ENCODE measurements at regions not wholly inside any gene's neighbourhood (a gene's known extent, or its start where the extent isn't known, plus 50 kb on each side); places are given as distances from the start of the nearest gene placed in this dataset.

DNA sequence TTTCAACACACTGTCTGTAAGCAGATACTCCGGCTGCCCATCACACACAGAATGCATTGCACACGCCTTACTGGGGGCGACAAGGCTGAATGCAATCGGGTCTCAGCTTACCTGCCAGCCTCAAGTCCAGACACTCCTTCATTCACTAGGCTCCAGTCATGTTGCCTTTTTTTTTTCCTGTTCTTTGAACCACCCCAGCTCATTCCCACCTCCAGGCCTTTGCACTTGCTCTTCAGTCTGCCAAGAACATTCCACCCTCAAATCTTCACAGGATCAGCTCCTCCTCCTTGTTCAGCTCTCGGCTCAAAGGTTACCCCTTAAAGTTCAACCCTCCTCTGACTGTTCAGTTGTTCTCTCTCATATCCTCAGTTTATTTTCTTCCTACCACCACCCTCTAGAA lies 181.9 kb upstream of the ESRRG start:
- peaks cover 0 to 17% of the 10 kb centered on the region in 2 donors for H3K4me1 ChIP-seq
- no peak for DNase-seq (ENCODE audit: low spot score)
- no peak overlapping the region for H3K4me3 ChIP-seq
- H3K27ac ChIP-seq: no peak overlapping the region
- TF ChIP-seq, protein P1, sequence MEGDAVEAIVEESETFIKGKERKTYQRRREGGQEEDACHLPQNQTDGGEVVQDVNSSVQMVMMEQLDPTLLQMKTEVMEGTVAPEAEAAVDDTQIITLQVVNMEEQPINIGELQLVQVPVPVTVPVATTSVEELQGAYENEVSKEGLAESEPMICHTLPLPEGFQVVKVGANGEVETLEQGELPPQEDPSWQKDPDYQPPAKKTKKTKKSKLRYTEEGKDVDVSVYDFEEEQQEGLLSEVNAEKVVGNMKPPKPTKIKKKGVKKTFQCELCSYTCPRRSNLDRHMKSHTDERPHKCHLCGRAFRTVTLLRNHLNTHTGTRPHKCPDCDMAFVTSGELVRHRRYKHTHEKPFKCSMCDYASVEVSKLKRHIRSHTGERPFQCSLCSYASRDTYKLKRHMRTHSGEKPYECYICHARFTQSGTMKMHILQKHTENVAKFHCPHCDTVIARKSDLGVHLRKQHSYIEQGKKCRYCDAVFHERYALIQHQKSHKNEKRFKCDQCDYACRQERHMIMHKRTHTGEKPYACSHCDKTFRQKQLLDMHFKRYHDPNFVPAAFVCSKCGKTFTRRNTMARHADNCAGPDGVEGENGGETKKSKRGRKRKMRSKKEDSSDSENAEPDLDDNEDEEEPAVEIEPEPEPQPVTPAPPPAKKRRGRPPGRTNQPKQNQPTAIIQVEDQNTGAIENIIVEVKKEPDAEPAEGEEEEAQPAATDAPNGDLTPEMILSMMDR (IDR thresholded peaks at IDR 0.05): no peak
- no peaks in the 10 kb centered on the region for H3K9me3 ChIP-seq
- no peaks in the 10 kb centered on the region for H3K27me3 ChIP-seq
- no peaks in the 10 kb centered on the region for H3K36me3 ChIP-seq

DNA sequence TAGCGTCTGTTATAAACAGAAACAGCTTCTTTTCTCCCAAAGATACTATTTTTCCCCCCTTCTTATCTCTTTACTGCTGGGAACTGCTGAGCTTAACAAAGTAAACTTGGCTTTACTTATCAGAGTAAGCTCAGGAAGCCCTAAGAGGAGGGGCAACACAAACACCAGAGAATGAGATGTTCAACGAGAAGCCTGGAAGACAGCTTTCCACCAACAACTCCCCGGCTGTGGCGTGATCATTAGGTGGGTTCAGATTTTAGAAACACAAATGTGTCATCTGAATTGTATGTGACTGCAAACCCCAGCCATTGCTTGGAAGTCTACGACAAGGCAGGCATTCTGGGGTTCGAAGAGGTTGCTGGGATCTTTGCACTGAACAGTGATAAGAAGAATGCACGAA lies 181.2 kb upstream of the ESRRG start:
- Histone ChIP-seq H3K9me3 (no peaks in the 10 kb centered on the region), H3K4me1 (peaks cover 0 to 17% of the 10 kb centered on the region in 2 donors), H3K27ac (no peak overlapping the region), H3K36me3 (no peaks in the 10 kb centered on the region), H3K27me3 (no peaks in the 10 kb centered on the region), H3K4me3 (no peak overlapping the region)
- no peak for DNase-seq (ENCODE audit: low spot score)
- TF ChIP-seq, protein P1 (IDR thresholded peaks at IDR 0.05): no peak

DNA sequence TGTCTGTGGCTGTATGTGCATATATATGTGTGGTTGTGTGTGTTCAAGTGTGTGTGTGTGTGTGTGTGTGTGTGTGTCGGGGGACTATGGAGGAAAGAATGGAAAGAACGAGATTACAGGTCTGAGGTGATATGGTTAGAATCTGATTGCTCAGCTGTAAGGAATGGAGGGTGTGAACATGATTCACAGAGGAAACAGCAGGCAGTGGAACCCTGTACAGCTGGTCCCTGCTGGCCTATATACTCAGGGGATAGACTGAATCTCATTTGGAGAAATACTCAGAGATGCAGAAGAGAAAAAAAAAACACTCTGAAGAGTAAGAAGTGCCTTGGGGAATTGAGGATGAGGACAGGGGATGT lies 180.1 kb upstream of the ESRRG start:
- TF ChIP-seq, protein P1 (IDR thresholded peaks at IDR 0.05): no peak
- no peak overlapping the region for H3K27ac ChIP-seq
- no peaks in the 10 kb centered on the region for H3K9me3 ChIP-seq
- no peaks in the 10 kb centered on the region for H3K36me3 ChIP-seq
- H3K4me3 ChIP-seq: no peak overlapping the region
- no peak for DNase-seq (ENCODE audit: low spot score)
- H3K4me1 ChIP-seq: peaks cover 0 to 17% of the 10 kb centered on the region in 2 donors
- no peaks in the 10 kb centered on the region for H3K27me3 ChIP-seq

DNA sequence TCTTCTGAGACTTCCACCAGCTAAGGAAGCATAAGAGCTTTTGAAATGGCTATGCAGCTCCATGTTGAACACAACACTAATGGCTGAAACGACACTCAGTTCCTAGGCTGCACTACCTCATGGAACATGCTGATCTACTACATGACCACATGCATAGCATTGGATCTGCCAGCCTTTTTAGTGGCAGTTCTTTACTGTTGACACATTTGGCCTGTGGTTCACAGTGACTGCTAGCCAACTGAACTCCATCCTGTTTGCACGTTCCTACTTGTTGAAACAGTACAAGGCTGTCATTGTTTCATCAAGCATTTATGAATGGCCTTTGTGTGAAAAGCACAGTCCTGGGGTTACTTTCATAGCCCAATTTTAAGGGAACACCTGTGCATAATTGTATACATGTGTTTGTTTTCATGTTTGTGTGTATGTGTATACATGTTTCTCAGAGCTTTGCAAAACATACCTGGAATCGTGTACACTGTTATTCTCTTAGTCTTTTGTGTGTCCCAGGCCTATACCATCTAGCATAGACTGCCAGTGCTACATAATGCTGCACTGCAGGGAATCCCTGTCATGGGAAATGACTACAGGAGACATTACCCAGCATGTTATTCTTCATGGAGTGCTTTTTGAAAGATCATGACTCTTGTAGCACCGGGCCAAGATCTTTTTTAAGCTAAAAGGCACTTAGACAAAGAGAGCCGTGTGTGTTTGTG lies 179.6 kb upstream of the ESRRG start:
- H3K4me1 ChIP-seq: peaks cover 0 to 17% of the 10 kb centered on the region in 2 donors
- no peaks in the 10 kb centered on the region for H3K27me3 ChIP-seq
- no peak overlapping the region for H3K27ac ChIP-seq
- no peaks in the 10 kb centered on the region for H3K9me3 ChIP-seq
- H3K4me3 ChIP-seq: no peak overlapping the region
- DNase-seq (ENCODE audit: low spot score): no peak
- TF ChIP-seq, protein P1 (IDR thresholded peaks at IDR 0.05): no peak
- H3K36me3 ChIP-seq: no peaks in the 10 kb centered on the region

DNA sequence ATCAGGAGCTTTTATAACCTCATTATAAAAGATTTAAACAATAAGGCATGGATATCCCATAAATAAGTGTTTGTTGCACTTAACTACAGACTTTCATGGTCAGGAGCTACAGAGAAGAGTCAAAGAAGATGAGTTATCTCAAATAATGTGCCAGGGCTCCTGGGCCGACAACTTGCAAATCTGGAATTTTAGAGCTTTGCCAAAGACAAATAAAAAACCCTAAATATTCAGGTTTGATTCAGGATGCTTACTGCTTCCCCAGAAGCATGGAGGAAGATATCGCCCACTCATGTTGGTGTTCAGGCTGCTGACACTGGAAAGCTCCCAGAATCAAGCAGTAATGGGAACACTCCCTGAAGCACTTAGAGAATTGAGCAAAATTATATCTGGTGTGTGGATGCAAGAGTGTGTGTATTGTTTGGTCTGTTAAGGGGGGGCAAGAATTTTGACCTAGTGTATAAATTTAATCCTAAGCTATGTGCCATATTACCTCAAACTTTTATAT lies 176.9 kb upstream of the ESRRG start:
- TF ChIP-seq, protein P1 (IDR thresholded peaks at IDR 0.05): no peak
- no peak for DNase-seq (ENCODE audit: low spot score)
- Histone ChIP-seq H3K4me3 (no peak overlapping the region), H3K27me3 (no peaks in the 10 kb centered on the region), H3K9me3 (no peaks in the 10 kb centered on the region), H3K27ac (no peak overlapping the region), H3K4me1 (peaks cover 0 to 17% of the 10 kb centered on the region in 2 donors), H3K36me3 (no peaks in the 10 kb centered on the region)

DNA sequence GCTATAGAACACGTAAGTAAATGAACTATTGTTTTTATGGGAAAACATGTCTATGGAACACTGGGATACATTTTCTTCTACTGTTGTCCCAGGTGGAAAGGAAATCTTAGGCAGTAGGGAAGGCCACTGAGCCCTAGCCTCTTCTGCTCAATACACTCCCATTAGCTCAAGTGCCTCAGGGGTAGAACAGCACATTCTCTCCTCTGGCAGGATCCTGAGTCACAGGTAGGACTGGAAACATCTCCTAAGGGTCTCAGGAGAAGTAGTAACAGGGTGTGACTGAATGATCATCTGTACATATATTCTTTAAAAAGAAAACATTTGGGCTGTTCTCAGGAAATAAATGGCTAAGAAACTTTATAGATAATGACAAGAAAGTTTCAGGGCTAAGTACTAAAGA lies 175.6 kb upstream of the ESRRG start:
- TF ChIP-seq, protein P1 (IDR thresholded peaks at IDR 0.05): no peak
- Histone ChIP-seq H3K9me3 (no peaks in the 10 kb centered on the region), H3K27ac (no peak overlapping the region), H3K27me3 (no peaks in the 10 kb centered on the region), H3K4me3 (no peak overlapping the region), H3K36me3 (no peaks in the 10 kb centered on the region), H3K4me1 (peaks cover 0 to 8% of the 10 kb centered on the region in 2 donors)
- no peak for DNase-seq (ENCODE audit: low spot score)
